NCI-H2107 treated with DMSO at 0.1 percent for 48 hours (cell line): ENCODE measurements at regions not wholly inside any gene's neighbourhood (a gene's known extent, or its start where the extent isn't known, plus 50 kb on each side); places are given as distances from the start of the nearest gene placed in this dataset.
"Not testable (repeated sequence)": the region's sequence is repeated elsewhere in the genome, so short reads cannot be mapped to it uniquely, and the experiment has no call there.

Experiments used
- DNase-seq: peaks from one replicate; lab custom pipeline; 2025; ENCODE audit not compliant: unreplicated experiment; lab: John Stamatoyannopoulos, UW

DNA sequence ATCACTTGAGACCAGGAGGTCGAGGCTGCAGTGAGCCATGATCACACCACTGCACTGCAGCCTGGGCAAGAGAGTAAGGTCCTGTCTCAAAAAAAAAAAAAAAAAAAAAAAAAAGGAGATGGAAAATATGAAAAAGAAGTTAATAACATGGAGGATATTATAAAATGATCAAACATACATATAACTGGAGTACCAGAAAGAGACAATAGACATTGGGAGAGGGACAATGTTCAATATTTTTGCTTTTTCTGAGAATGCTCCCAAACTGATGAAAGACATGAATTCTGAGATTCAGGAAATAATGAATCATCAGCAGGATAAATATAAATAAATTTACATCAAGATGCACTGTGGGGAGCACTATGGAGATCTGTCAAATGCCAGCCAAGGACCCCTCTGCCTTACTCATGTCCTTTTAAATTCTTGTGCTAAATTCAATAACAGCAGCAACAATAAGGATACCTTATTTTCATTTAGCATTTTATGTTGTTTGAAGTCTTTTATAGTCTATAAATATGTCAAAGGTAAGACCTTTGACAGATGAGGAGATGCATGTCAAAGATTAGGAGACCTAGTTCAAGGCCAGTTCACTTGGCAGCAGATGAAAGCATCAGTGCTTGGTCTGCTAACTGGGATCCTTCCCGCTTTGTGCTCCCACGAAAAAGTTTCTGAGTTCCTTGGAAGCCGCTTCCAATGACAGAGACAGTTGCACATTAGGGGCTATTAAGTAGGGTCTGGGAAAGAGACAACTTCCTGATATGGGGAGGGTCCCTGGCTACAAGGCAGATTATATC, 97.7 kb downstream of the TLR5 start:
- DNase-seq, result no peak

DNA sequence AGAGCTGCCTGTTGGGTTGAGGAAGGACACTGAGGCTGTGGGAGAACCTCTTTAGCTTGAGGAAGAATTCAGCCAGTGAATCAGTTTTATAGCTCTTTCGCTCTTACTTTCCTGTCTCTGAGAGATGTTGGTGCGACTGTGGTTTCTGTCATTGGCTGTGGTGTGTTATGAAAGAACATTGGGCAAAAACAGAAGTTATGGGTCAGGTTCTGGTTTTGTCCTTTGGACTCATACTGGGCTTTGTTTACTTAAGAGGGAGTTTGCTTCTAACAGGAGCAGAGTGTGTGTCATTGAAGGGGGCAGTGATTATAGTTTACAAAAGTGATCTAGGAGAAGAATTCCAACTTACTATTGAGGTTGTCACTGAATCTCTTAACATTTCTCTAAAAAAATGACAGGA, 97.0 kb downstream of the TLR5 start:
- DNase-seq, result no peak

DNA sequence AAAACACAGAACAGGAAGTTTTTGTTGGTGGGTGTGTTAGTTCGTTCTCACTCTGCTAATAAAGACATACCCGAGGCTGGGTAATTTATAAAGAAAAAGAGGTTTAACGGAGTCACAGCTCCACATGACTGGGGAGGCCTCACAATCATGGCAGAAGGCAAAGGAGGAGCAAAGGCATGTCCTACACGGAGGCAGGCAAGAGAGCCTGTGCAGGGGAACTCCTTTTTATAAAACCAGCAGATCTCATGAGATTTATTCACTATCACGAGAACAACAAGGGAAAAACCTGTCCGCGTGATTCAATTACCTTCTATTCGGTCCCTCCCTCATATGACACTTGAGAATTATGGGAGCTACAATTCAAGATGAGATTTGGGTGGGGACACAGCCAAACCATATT, 96.6 kb downstream of the TLR5 start:
- not testable (repeated sequence) for DNase-seq

DNA sequence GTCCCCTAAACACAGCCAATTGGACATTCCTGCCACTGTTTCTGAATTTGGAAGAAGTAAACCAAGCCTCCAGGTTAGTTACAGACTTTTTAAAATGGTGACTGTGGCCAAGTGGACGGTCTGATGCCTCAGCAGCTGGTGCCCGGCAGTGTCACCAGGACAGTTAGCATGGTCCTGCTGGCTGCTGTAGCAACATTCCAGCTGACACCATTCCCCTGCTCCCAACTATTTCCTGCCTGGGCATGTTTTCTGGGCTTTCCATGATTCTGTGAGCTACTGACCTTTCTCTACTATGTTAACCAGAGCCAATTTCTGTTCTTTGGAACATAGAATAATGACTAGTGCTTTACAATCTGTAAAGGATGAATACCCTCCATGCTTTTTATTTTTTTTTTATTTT, 95.0 kb downstream of the TLR5 start:
- no peak for DNase-seq

DNA sequence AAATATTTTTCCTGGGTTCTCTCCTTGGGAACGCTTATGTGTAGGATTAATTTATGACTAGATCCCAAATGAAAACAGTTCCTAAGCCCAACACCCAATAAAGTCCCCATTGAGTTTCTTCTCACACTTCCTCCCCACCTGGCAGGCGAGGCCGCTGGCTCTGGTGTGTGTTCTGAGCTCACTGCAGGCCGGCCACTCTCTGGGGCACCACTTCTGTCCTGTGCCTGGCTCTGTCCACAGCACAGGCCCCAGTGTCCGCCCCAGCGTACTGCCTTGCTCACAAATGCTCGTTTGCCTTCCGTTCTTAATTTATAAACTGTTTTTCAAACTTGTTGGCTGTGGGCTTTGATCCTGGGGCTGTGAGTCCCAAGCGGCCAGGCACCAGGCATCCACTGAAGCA, 90.6 kb downstream of the TLR5 start:
- no peak for DNase-seq

DNA sequence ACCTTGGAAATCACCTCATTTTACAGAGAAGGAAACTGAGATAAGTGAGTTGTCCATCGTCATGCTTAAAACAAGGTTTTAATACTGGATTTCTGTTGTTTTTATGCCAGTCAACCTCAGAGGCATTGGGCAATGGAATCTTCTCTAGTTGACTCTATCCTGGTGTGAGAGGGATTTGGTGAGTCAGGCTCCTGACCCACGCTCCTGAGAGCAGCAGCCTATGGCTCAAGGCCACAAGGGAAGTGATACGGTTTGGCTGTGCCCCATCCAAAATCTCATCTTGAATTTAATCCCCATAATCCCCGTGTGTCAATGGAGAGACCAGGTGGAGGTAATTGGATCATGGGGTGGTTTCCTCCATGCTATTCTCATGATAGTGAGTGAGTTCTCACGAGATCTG, 90.1 kb downstream of the TLR5 start:
- no peak for DNase-seq

DNA sequence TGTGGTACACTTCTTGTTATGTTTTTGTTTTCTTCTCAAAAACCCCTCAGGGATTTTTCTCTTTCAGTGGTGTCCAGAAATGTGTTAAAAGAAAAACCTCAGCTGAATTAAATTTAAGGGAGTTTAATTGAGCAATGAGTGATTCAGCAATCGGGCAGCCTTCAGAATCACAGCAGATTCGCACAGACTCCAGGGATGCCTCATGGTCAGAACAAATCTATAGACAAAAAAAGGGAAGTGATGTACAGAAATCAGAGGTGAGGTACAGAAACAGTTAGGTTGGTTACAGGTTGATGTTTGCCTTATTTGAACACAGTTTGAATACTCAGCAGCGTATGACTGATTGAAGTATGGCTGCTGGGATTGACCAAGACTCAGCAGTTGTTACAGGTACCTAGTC, 86.2 kb downstream of the TLR5 start:
- no peak for DNase-seq

DNA sequence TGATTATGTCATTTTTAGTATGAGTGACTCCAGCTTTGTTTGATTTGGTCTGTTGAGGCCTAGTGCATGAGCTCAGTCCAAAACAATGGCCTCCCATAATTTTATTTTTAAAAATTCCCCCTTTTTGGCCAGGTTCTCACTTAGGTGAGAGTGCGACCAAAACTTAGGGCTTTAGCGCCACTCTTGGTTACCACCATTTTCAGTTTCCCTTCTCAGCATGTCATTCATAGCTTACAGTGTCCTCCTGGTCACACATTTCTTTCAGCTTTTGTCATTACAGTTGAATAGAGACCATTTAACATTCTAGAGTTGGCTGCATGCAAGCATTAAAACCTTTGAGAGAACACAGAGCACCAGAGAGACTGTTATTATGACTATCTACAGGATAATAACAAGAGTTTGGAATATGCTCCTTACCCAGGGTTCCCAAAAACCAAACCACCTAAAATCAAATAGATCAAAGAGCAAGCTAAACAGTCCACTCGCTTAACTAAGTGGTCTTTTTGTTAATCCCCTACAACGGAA, 85.4 kb downstream of the TLR5 start:
- DNase-seq, result no peak
